Transverse colon (tissue), 4 donors: ENCODE measurements at regions not wholly inside any gene's neighbourhood (a gene's known extent, or its start where the extent isn't known, plus 50 kb on each side); places are given as distances from the start of the nearest gene placed in this dataset.

Experiments
- DNase-seq: peaks from one replicate; pipeline ENCODE4 v3.0.0-alpha.2; 2019
- H3K27ac ChIP-seq, 4 donors: fragments of 200-600 bp; sonication (generic); 2 replicates each; pipeline ENCODE4 v1.5.1; 2016 to 2018; ENCODE audit warnings: inconsistent platforms in 4 of 4
- H3K27me3 ChIP-seq: fragments of 200-600 bp; sonication (generic); 2 replicates; pipeline ENCODE4 v1.5.1; 2017; ENCODE audit warnings: inconsistent platforms
- H3K36me3 ChIP-seq, 4 donors: fragments of 200-600 bp; sonication (generic); 2 replicates each; pipeline ENCODE4 v1.5.1; 2017 to 2019; ENCODE audit warnings: inconsistent platforms in 4 of 4
- H3K4me1 ChIP-seq, 4 donors: fragments of 200-600 bp; sonication (generic); 2 replicates each; pipeline ENCODE4 v1.5.1; 2017 to 2020; ENCODE audit warnings: inconsistent platforms in 4 of 4
- H3K4me3 ChIP-seq, 4 donors: fragments of 200-600 bp; sonication (generic); 1 replicate in 1 of 4; 2 replicates in 3 of 4; pipeline versions ENCODE4 v1.5.1 to v1.6.1; 2017 to 2019; ENCODE audit warnings: inconsistent platforms in 4 of 4
- H3K9me3 ChIP-seq, 2 donors: fragments of 200-600 bp; sonication (generic); 2 replicates each; pipeline ENCODE4 v1.5.1; 2017 to 2019; ENCODE audit warnings: inconsistent platforms in 2 of 2
- CTCF ChIP-seq, 5 experiments: fragments of 200-600 bp in 3 of 5; fragments of 450-650 bp in 2 of 5; sonication (generic) in 3 of 5; IDR thresholded peaks; 1 replicate in 2 of 5; 2 replicates in 3 of 5; pipeline ENCODE4 v1.5.1; 2016 to 2017; ENCODE audit warnings: antibody characterized with exemption in 5 of 5, inconsistent platforms in 3 of 5, mild to moderate bottlenecking in 2 of 5, moderate library complexity in 1 of 5
- EP300 ChIP-seq: sonication (generic); formaldehyde crosslinking; IDR thresholded peaks from one replicate; pipeline ENCODE4 v1.6.1; 2017; ENCODE audit warnings: antibody characterized with exemption, low read depth
- POLR2A ChIP-seq: fragments of 450-650 bp; IDR thresholded peaks from one replicate; pipeline ENCODE4 v1.6.1; 2016; ENCODE audit warnings: antibody characterized with exemption, mild to moderate bottlenecking, moderate library complexity
- POLR2AphosphoS5 ChIP-seq, 3 donors: sonication (generic); formaldehyde crosslinking; IDR thresholded peaks; one replicate each; pipeline ENCODE4 v1.6.1; 2016; ENCODE audit warnings: antibody characterized with exemption in 3 of 3
- WGBS, 2 donors: methylation state at CpG; one replicate each; pipeline ENCODE4 v1.1.5; 2018; ENCODE audit warnings: low coverage in 1 of 2; 5-methylcytosine and 5-hydroxymethylcytosine counted together
- in situ Hi-C, 4 donors: fragments of 200-750 bp; cut with MboI; loops; one replicate each; pipeline versions ENCODE4 v1.15.0 to v1.15.1; 2017; ENCODE audit warnings: low sequenced_read_pairs in 3 of 4, low pct_ligation_motif_present in 1 of 4, low pct_unique_long_range_greater_than_20kb in 1 of 4
- intact Hi-C: fragments of 100-400 bp; cut with DNase I; formaldehyde crosslinking; loops from one replicate; pipeline ENCODE4 v1.15.1; 2023; ENCODE audit warnings: low total_unique reads

- H3K36me3 ChIP-seq, result no peaks in the 10 kb centered on the region
- 37 to 61% methylated on average over 2 of the region's 2 CpGs for WGBS, 2 donors
- H3K4me3 ChIP-seq, result no peak overlapping the region
- no peak overlapping the region for H3K27ac ChIP-seq
- in situ Hi-C loops, result no loop called here
- no peaks in the 10 kb centered on the region for H3K4me1 ChIP-seq
- no peaks in the 10 kb centered on the region for H3K27me3 ChIP-seq
- H3K9me3 ChIP-seq, result no peaks in the 10 kb centered on the region
- no peak for TF ChIP-seq EP300
- TF ChIP-seq CTCF (IDR thresholded peaks at IDR 0.05), result no peak
- TF ChIP-seq POLR2A, result no peak
- no peak for TF ChIP-seq POLR2AphosphoS5 (IDR thresholded peaks at IDR 0.05)
- intact Hi-C loops, result no loop called here
- no peak for DNase-seq
Measured at GRCh38 chr13:61838568-61838967, 422.9 kb upstream of the PCDH20 start.

GRCh38 chr13:61833228-61833627 is 417.6 kb upstream of the PCDH20 start:
- intact Hi-C loops (no loop called here), in situ Hi-C loops (no loop called here)
- no peak for DNase-seq
- Histone ChIP-seq H3K27me3 (no peaks in the 10 kb centered on the region), H3K4me3 (no peak overlapping the region), H3K9me3 (no peaks in the 10 kb centered on the region), H3K27ac (no peak overlapping the region), H3K4me1 (no peaks in the 10 kb centered on the region), H3K36me3 (no peaks in the 10 kb centered on the region)
- TF ChIP-seq CTCF (IDR thresholded peaks at IDR 0.05), result no peak
- no peak for TF ChIP-seq POLR2A
- no peak for TF ChIP-seq POLR2AphosphoS5 (IDR thresholded peaks at IDR 0.05)
- TF ChIP-seq EP300, result no peak
- WGBS, 2 donors, result 63 to 65% methylated on average over 3 of the region's 3 CpGs

GRCh38 chr13:61831026-61831425 is 415.4 kb upstream of the PCDH20 start:
- in situ Hi-C loops, result no loop called here
- WGBS, 2 donors, result 44 to 51% methylated on average over 2 of the region's 2 CpGs
- H3K27ac ChIP-seq, result no peak overlapping the region
- H3K27me3 ChIP-seq, result no peaks in the 10 kb centered on the region
- no peaks in the 10 kb centered on the region for H3K36me3 ChIP-seq
- no peak for TF ChIP-seq CTCF (IDR thresholded peaks at IDR 0.05)
- TF ChIP-seq POLR2AphosphoS5 (IDR thresholded peaks at IDR 0.05), result no peak
- TF ChIP-seq EP300, result no peak
- TF ChIP-seq POLR2A, result no peak
- no peak overlapping the region for H3K4me3 ChIP-seq
- no peak for DNase-seq
- intact Hi-C loops, result no loop called here
- no peaks in the 10 kb centered on the region for H3K9me3 ChIP-seq
- no peaks in the 10 kb centered on the region for H3K4me1 ChIP-seq

GRCh38 chr13:61830475-61830874 is 414.8 kb upstream of the PCDH20 start:
- 63 to 73% methylated on average over 1 of the region's 1 CpG for WGBS, 2 donors
- Histone ChIP-seq H3K27ac (no peak overlapping the region), H3K36me3 (no peaks in the 10 kb centered on the region), H3K4me3 (no peak overlapping the region), H3K9me3 (peaks cover 0 to 2% of the 10 kb centered on the region in 2 donors), H3K27me3 (no peaks in the 10 kb centered on the region), H3K4me1 (no peaks in the 10 kb centered on the region)
- no peak for DNase-seq
- intact Hi-C loops (no loop called here), in situ Hi-C loops (no loop called here)
- TF ChIP-seq CTCF (IDR thresholded peaks at IDR 0.05) (no peak), EP300 (no peak), POLR2A (no peak), POLR2AphosphoS5 (IDR thresholded peaks at IDR 0.05) (no peak)
